ENCODE measurements at regions not wholly inside any gene's neighbourhood (a gene's known extent, or its start where the extent isn't known, plus 50 kb on each side); places are given as distances from the start of the nearest gene placed in this dataset.

DNA sequence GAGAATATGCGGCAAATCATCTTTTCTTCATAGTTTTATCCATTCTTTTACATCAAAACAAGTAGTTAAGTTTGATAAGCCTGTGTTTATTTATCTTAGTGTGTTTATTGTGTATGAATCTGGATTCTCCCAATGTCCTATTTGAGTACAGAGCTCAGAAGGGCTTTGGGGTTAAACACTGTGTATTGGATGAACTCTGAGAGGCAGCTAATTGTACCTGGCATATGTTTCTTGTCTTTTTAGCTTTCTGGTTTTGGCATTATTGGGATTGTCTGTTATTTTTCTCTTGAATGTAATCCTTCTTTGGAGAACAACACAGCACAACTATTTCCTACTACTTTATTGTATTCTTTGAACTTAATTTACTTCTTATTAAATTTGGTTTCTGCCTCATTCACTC is 906.9 kb downstream of the ADGRL2 start:
- H3K4me3 ChIP-seq (ENCODE audit: low read depth, low read length): no peak overlapping the region
- no peak for DNase-seq (ENCODE audit: low read depth)
- TF ChIP-seq, protein P1, sequence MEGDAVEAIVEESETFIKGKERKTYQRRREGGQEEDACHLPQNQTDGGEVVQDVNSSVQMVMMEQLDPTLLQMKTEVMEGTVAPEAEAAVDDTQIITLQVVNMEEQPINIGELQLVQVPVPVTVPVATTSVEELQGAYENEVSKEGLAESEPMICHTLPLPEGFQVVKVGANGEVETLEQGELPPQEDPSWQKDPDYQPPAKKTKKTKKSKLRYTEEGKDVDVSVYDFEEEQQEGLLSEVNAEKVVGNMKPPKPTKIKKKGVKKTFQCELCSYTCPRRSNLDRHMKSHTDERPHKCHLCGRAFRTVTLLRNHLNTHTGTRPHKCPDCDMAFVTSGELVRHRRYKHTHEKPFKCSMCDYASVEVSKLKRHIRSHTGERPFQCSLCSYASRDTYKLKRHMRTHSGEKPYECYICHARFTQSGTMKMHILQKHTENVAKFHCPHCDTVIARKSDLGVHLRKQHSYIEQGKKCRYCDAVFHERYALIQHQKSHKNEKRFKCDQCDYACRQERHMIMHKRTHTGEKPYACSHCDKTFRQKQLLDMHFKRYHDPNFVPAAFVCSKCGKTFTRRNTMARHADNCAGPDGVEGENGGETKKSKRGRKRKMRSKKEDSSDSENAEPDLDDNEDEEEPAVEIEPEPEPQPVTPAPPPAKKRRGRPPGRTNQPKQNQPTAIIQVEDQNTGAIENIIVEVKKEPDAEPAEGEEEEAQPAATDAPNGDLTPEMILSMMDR (conservative IDR thresholded peaks at IDR 0.05; ENCODE audit: low read depth, low read length): no peak

DNA sequence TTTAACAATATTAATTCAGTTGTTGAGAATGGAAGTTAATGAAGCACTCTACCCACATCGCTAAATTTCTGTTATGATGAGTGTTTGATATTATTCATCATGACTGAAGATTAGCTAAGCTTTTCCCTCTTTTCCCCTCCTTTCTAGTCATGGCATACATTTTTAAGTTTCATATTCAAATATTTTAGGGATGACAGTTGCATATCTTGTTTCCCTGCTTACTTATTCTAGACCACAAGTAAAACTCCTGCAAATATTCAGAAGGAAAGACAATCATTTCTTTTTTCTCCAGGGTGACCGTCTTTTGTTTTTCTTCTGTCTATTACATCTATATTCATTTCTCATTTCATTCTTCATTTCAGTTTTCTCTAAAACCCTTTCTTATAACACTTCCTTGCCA is 906.0 kb downstream of the ADGRL2 start:
- DNase-seq (ENCODE audit: low read depth): no peak
- TF ChIP-seq, protein P1 (conservative IDR thresholded peaks at IDR 0.05; ENCODE audit: low read depth, low read length): no peak
- H3K4me3 ChIP-seq (ENCODE audit: low read depth, low read length): no peak overlapping the region

GRCh38 chr1:82704966-82705365 is 904.2 kb downstream of the ADGRL2 start:
- no peak overlapping the region for H3K4me3 ChIP-seq (ENCODE audit: low read depth, low read length)
- TF ChIP-seq, protein P1 (conservative IDR thresholded peaks at IDR 0.05; ENCODE audit: low read depth, low read length): no peak
- DNase-seq (ENCODE audit: low read depth): no peak

- TF ChIP-seq, protein P1 (conservative IDR thresholded peaks at IDR 0.05; ENCODE audit: low read depth, low read length): no peak
- H3K4me3 ChIP-seq (ENCODE audit: low read depth, low read length): no peak overlapping the region
- no peak for DNase-seq (ENCODE audit: low read depth)
Measured at GRCh38 chr1:82704393-82704792, 903.7 kb downstream of the ADGRL2 start.

DNA sequence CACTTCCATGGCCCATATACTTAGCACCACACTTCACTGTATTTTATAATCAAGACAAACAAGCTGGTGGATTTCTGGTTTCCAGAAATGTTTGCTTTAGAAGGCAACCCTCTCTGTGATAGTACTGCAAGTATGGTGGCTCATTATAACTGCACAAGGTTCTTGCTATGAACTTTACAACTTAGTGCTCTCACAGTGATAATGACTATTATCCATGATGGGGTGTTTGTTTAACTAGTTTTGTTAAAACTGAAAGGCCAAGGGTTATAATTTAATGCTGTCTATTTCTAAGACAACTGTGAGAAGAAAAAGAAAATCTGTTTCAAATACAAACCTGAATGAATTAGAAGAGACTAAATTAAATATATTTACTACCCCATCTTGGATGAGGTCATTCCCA is 903.2 kb downstream of the ADGRL2 start:
- DNase-seq (ENCODE audit: low read depth): no peak
- TF ChIP-seq, protein P1 (conservative IDR thresholded peaks at IDR 0.05; ENCODE audit: low read depth, low read length): no peak
- H3K4me3 ChIP-seq (ENCODE audit: low read depth, low read length): no peak overlapping the region

DNA sequence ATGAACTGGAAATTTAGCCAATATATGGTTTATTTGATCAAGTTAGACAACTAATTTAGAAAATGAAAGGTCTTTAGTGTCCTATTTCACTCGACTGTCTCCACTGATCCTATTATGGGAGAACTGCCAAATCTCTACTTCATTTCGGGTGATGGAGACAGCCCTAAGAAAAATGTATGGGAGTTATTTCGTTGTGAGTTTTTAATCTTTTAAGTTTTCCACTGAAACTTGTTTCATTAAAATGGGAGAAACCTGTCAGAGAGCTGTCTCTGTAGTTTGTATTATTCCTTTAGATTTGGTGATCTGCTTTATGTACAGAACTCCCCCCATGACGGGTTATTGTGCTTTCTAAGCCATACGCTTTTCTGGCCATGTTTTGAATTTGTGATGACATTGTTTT is 899.7 kb downstream of the ADGRL2 start:
- H3K4me3 ChIP-seq (ENCODE audit: low read depth, low read length): no peak overlapping the region
- TF ChIP-seq, protein P1 (conservative IDR thresholded peaks at IDR 0.05; ENCODE audit: low read depth, low read length): no peak
- no peak for DNase-seq (ENCODE audit: low read depth)

GRCh38 chr1:82697965-82698364 is 897.2 kb downstream of the ADGRL2 start:
- TF ChIP-seq, protein P1 (conservative IDR thresholded peaks at IDR 0.05; ENCODE audit: low read depth, low read length): no peak
- DNase-seq (ENCODE audit: low read depth): no peak
- H3K4me3 ChIP-seq (ENCODE audit: low read depth, low read length): no peak overlapping the region

All from epithelial cell of proximal tubule (primary cell).